AG08395 (cell line): ENCODE measurements at regions not wholly inside any gene's neighbourhood (a gene's known extent, or its start where the extent isn't known, plus 50 kb on each side); places are given as distances from the start of the nearest gene placed in this dataset.
"Not testable (repeated sequence)": the region's sequence is repeated elsewhere in the genome, so short reads cannot be mapped to it uniquely, and the experiment has no call there.

Experiments used
- DNase-seq: peaks from one replicate; pipeline ENCODE4 v3.0.0; 2012; ENCODE audit warnings: mixed read lengths, low spot score

DNA sequence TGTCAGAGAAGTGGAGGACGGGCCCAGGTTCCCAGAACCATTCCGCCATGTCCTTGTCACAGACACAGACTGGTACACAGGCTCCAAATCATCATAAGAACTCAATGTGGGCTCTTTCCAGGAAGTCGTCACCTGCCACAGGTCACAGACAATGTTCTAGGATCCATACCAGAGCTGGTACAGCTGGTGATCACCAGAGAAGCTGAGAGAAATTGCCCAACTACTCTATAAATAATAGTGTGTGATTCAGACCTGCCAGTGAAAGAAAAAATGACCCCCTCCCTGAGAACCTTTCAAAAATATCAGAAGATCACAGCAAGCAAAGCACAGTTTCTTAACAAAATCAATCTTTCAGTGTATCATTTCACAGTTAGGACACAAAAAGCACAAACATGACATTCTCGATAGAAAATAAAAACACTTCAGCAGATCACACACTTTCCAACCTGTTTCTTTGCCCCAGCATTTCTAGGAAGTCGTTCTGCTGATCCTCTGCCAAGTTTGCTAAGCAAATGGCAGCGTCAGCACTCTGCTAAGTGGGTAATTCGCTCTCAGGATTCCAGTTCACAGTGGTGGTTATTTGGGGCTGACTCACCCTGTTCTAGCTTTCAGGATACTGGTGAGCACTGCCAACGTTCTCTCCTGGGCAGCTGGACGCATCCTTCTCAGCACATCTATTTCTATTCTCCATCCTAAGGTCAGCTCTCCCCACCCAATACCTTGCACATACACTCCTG is 223.3 kb upstream of the SFSWAP start:
- no peak for DNase-seq

DNA sequence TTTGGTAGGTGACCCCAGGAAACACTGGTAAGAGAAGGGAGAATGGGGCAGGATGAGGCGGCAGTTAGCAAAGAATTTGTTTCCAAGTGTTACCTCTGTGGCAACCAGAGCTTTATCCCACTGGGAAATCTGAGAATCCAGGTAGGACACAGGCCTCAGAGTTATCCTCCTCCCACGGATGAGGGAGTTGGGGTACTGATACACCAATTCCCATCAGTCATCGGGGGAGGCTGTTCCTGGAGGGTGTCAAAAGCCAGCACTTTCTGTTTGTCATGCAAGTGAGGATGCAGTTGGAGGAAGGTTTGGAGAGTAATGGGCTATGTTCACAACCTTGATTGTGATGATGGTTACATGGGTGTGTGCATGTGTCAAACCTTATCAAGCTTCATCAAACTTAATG is 221.2 kb upstream of the SFSWAP start:
- no peak for DNase-seq

DNA sequence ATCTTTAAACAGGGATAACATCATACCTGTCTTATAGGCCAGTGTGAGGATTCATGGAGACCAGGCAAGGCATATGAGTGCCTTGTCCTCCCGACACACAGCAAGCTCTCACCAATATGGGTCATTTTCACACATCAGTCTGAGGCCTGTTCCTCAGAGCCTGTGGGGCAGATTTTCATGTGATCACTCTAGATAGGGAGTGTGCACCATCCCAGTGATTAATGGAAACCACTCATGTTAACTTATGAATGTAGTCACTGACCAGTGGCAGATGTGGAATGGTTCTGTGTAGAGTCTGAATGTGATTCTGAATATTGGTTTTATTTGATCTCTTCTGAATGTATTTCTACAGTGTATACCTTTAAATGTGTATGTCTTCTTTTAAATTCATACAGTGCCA is 219.7 kb upstream of the SFSWAP start:
- DNase-seq, result no peak

DNA sequence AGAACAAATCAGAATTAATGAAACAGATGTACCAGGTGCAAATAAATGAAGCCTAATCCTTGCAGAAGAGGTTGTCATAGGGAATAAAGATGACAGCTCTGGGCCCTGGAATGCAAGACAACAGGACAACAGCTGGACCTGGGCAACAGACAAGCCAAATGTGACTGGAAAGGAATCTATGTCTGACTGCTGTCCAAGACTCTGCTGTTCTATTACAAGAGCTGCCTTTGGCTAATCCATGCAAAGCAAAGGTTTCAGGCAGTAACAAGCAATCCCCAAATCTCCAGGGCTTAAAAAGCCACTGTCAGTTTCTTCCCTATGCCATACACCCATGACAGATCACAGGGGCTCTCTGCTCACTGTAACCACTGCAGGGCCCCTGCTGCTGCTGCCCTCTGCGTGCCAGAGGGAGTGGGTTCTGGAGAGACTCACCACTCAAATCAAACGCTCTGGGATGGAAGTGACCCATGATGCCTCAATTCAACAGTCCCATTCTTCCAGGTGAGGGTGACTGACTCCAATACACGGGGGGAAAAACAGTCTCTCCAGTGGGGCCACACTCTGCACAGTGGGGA is 218.9 kb upstream of the SFSWAP start:
- DNase-seq, result no peak

GRCh38 chr12:131493068-131493826 is 217.6 kb upstream of the SFSWAP start:
- DNase-seq, result no peak

- no peak for DNase-seq
These were observed 216.7 kb upstream of the SFSWAP start for GRCh38 chr12:131494216-131494615.

DNA sequence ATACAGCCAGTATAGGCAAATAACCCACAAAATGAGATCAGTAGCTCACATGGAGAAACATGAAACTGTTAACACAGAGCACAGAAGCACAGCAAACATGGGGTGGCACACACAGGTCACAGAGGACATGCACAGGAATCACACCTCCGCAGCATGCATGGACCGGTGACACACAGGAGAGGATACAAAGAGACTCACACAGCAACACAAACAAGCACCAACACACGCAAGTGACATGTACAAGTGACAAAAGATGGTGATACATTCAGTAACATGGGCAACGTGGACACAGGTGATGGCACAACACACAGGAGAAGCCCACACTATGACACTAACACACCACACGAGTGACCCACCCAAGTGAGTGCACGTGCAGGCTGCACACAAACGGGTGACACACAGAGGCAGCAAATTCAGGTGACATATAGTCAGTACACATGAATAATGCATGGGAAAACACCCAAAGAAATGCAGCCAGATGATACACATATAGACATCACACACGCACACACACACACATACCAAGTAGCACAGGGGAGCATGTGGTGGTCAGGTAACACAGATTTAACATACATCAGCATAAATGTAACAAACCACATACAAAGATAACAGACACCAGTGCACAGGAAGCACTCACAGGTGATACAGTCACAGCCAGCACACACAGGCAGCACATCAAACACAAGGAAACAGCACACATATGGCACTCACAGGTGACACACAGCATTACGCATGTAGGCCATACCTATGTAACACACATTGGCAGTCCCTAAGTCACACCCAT is 216.0 kb upstream of the SFSWAP start:
- no peak for DNase-seq

DNA sequence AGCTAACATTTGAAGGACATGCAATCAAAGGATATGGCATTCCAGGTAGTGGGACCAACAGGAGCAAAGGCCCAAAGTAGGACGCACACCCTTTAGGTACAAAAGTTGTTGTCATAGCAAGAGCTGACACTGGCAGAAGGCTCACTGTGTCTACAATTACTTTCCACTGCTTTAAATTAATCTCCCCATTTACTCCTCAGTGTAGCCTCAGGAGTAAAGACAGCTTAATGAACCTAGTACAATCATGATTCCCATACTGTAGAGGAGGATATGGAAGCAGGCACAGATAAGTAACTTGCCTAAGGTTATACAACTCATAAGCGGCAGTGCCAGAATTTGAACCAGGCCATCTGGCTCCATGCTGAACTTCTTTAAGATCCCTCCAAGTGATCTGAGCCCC is 212.9 kb upstream of the SFSWAP start:
- no peak for DNase-seq

- no peak for DNase-seq
These were observed 211.6 kb upstream of the SFSWAP start for GRCh38 chr12:131499160-131499863.

DNA sequence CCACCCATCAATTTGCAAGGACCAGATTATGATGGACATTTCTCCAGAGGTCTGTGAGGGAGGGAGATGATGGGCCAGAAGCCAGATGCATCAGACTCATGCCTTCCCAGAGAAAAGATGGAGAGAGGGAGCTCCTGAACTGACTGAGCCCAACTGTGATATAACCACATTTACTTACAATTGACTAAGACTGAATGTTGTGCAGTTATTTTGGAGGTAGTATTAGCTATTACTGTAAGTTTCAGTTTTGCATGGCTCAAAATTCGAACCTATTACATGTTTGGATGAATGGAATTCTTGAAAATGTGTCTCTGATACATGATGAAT is 211.1 kb upstream of the SFSWAP start:
- no peak for DNase-seq

DNA sequence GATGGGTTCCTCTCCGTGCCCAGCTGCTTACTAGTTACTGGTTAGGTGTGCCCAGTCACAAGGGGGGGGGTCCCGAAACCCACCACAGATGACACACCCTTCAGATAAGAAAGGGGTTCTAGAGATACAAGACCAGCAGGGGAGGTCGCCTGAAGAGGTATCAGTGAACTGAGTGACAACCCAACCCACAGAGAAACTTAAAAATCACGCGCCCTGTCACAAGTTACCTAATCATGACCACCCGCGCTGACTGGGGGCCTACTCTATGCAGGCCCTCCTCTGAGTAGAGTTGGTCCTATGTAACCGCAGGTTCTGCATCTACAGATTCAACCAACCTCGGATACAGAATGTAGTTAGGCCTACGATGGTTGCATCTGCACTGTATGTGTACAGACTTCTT is 210.3 kb upstream of the SFSWAP start:
- DNase-seq, result no peak

- DNase-seq, result no peak
These were observed 205.3 kb upstream of the SFSWAP start for GRCh38 chr12:131505561-131505960.

DNA sequence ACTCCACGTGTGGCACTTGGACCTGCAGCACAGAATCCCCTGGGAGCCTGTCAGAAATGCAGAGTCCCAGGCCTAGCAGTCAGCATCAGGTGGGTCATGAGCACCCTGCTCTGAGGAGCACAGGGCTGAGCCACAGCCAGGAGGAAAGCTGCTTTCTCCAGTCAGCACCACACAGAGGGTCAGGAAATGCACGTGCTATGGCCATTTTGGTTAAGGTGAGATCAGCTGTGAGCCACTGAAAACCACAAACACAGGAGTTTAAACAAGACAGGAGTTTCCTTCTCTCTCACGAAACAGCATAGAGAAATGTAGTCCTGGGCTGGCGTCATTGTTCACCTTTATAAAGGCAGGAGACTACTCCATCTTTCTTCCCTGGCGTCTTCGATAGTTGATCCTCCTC is 204.5 kb upstream of the SFSWAP start:
- DNase-seq, result no peak

GRCh38 chr12:131507094-131507493 is 203.8 kb upstream of the SFSWAP start:
- DNase-seq, result no peak

- no peak for DNase-seq
These were observed 203.0 kb upstream of the SFSWAP start for GRCh38 chr12:131507881-131508280.

DNA sequence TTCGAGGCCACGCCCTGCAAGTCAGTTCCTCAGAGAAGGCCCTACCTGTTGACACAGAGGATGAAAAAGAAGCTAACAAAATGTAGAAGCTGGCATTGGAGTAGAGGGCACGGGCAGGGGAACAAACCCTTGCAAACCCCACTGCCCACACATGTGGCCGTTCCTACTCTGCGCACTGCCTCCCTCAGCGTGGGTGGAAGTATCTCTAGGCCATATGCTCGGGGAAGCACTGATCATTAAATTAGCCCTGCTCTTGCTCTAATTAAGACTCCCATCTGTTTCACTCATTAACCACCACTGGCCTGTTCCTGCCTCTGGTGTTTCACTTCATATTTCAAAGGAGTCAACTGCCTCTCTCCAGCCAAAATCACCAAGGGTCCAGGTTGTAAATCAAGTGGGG is 201.2 kb upstream of the SFSWAP start:
- DNase-seq, result no peak

DNA sequence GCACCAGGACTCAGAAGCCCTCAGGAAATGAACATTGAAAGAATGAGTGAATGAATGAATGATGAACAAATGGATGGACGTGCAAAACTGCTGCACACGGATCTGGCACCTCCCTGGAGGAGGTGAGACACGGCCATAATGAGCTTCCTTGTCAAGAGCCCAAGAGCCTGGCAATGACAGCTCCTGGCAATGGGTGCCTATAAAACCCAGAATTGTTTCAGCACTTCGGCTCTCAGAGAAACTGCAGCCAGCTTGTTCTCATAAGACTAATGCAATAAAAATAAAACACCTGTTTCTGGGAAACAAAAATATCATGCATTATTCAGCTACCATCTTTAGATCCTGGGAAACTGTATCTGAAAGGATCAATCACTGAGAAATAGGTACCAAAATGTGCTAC is 200.5 kb upstream of the SFSWAP start:
- no peak for DNase-seq

- DNase-seq, result no peak
These were observed 199.5 kb upstream of the SFSWAP start for GRCh38 chr12:131511391-131511802.

- DNase-seq, result no peak
These were observed 198.9 kb upstream of the SFSWAP start for GRCh38 chr12:131511803-131512561.

GRCh38 chr12:131513606-131514005 is 197.3 kb upstream of the SFSWAP start:
- DNase-seq, result no peak

- not testable (repeated sequence) for DNase-seq
These were observed 190.3 kb upstream of the SFSWAP start for GRCh38 chr12:131520553-131520952.
